GM18498 (cell line): ENCODE measurements at regions not wholly inside any gene's neighbourhood (a gene's known extent, or its start where the extent isn't known, plus 50 kb on each side); places are given as distances from the start of the nearest gene placed in this dataset.

Source experiments
- ATAC-seq: cut with Tn5 transposase; IDR thresholded peaks from one replicate; pipeline ENCODE4 v1.9.1; 2021; ENCODE audit warnings: mild to moderate bottlenecking, moderate library complexity; ENCODE audit not compliant: unreplicated experiment

GRCh38 chr20:22506827-22507226 lies 77.5 kb downstream of the FOXA2 start:
- ATAC-seq = no peak

GRCh38 chr20:22504829-22505377 lies 79.5 kb downstream of the FOXA2 start:
- no peak for ATAC-seq

GRCh38 chr20:22503577-22503976 lies 80.8 kb downstream of the FOXA2 start:
- no peak for ATAC-seq

GRCh38 chr20:22502731-22503191 lies 81.6 kb downstream of the FOXA2 start:
- no peak for ATAC-seq

GRCh38 chr20:22501566-22502344 lies 82.6 kb downstream of the FOXA2 start:
- ATAC-seq = no peak

GRCh38 chr20:22501034-22501433 lies 83.3 kb downstream of the FOXA2 start:
- no peak for ATAC-seq

GRCh38 chr20:22499515-22500166 lies 84.7 kb downstream of the FOXA2 start:
- ATAC-seq = no peak

- no peak for ATAC-seq
These were observed 87.6 kb downstream of the FOXA2 start for GRCh38 chr20:22496817-22497216.

GRCh38 chr20:22495789-22496188 lies 88.6 kb downstream of the FOXA2 start:
- ATAC-seq = no peak

GRCh38 chr20:22495172-22495571 lies 89.2 kb downstream of the FOXA2 start:
- no peak for ATAC-seq

GRCh38 chr20:22492497-22492896 lies 91.9 kb downstream of the FOXA2 start:
- no peak for ATAC-seq

- no peak for ATAC-seq
These were observed 93.2 kb downstream of the FOXA2 start for GRCh38 chr20:22491194-22491505.

- ATAC-seq = no peak
These were observed 93.8 kb downstream of the FOXA2 start for GRCh38 chr20:22490287-22491193.

GRCh38 chr20:22489626-22490286 lies 94.6 kb downstream of the FOXA2 start:
- ATAC-seq = no peak

GRCh38 chr20:22480336-22480735 lies 104.0 kb downstream of the FOXA2 start:
- no peak for ATAC-seq

GRCh38 chr20:22475662-22476061 lies 108.7 kb downstream of the FOXA2 start:
- peak; percentile 100 for ATAC-seq

- ATAC-seq = no peak
These were observed 110.1 kb downstream of the FOXA2 start for GRCh38 chr20:22474224-22474623.

GRCh38 chr20:22473293-22473692 lies 111.1 kb downstream of the FOXA2 start:
- no peak for ATAC-seq

- ATAC-seq = no peak
These were observed 111.8 kb downstream of the FOXA2 start for GRCh38 chr20:22472447-22473100.

- no peak for ATAC-seq
These were observed 113.1 kb downstream of the FOXA2 start for GRCh38 chr20:22471156-22471836.
